ENCODE measurements at regions not wholly inside any gene's neighbourhood (a gene's known extent, or its start where the extent isn't known, plus 50 kb on each side); places are given as distances from the start of the nearest gene placed in this dataset.

GRCh38 chr9:15032860-15033259, 122.6 kb upstream of the FREM1 start:
- Histone ChIP-seq H3K9me3 (ENCODE audit: control insufficient read depth, insufficient read depth, low read depth, low read length) (no peaks in the 10 kb centered on the region), H3K4me3 (ENCODE audit: low read depth, low read length) (no peak overlapping the region), H3K36me3 (ENCODE audit: control insufficient read depth in 2 of 2, insufficient read depth in 1 of 2, low read length in 2 of 2) (no peaks in the 10 kb centered on the region), H3K27ac (ENCODE audit: extremely low read depth, low read depth, low read length) (no peak overlapping the region), H3K4me1 (ENCODE audit: control insufficient read depth, insufficient read depth, low read length) (no peaks in the 10 kb centered on the region)
- no peak for TF ChIP-seq ZXDB (tag by site-specific recombination; IDR thresholded peaks at IDR 0.05)
- no peak for TF ChIP-seq SALL2 (tag by site-specific recombination; IDR thresholded peaks at IDR 0.05; ENCODE audit: borderline replicate concordance)
- no peak for TF ChIP-seq ZNF394 (tag by site-specific recombination; IDR thresholded peaks at IDR 0.05; ENCODE audit: borderline replicate concordance)
- no peak for TF ChIP-seq ZNF366 (tag by site-specific recombination; conservative IDR thresholded peaks at IDR 0.05)
- TF ChIP-seq ZNF664 (tag by site-specific recombination; IDR thresholded peaks at IDR 0.05) = no peak
- no peak for TF ChIP-seq PRDM1 (tag by site-specific recombination; IDR thresholded peaks at IDR 0.05)
- CTCF ChIA-PET = no interaction called here
- POLR2A ChIA-PET = no interaction called here

GRCh38 chr9:15021146-15021545, 110.9 kb upstream of the FREM1 start:
- H3K27ac ChIP-seq (ENCODE audit: extremely low read depth, low read depth, low read length) = no peak overlapping the region
- no peak overlapping the region for H3K4me3 ChIP-seq (ENCODE audit: low read depth, low read length)
- ChIA-PET CTCF (interaction anchor here (0.6 kb wide), 1 partner anchor 10 kb away, joined by 3 read pairs; no protein-coding TSS in a partner anchor), POLR2A (no interaction called here)
- H3K9me3 ChIP-seq (ENCODE audit: control insufficient read depth, insufficient read depth, low read depth, low read length) = no peaks in the 10 kb centered on the region
- TF ChIP-seq ZNF792 (tag by site-specific recombination; IDR thresholded peaks at IDR 0.05) = no peak
- TF ChIP-seq ZNF24 (tag by site-specific recombination; IDR thresholded peaks at IDR 0.05) = no peak
- TF ChIP-seq HOXD13 (CRISPR knock-in tag; IDR thresholded peaks at IDR 0.05; ENCODE audit: borderline replicate concordance) = no peak
- no peak for TF ChIP-seq SCRT2 (tag by site-specific recombination; IDR thresholded peaks at IDR 0.05)
- H3K36me3 ChIP-seq (ENCODE audit: control insufficient read depth in 2 of 2, insufficient read depth in 1 of 2, low read length in 2 of 2) = no peaks in the 10 kb centered on the region
- H3K4me1 ChIP-seq (ENCODE audit: control insufficient read depth, insufficient read depth, low read length) = no peaks in the 10 kb centered on the region

- no peaks in the 10 kb centered on the region for H3K36me3 ChIP-seq (ENCODE audit: control insufficient read depth in 2 of 2, insufficient read depth in 1 of 2, low read length in 2 of 2)
- no peak overlapping the region for H3K27ac ChIP-seq (ENCODE audit: extremely low read depth, low read depth, low read length)
- ChIA-PET CTCF (no interaction called here), POLR2A (no interaction called here)
- no peak overlapping the region for H3K4me3 ChIP-seq (ENCODE audit: low read depth, low read length)
- TF ChIP-seq ZFP41 (tag by site-specific recombination; IDR thresholded peaks at IDR 0.05; ENCODE audit: borderline replicate concordance) (no peak), ZSCAN23 (tag by site-specific recombination; IDR thresholded peaks at IDR 0.05) (no peak), AEBP2 (tag by site-specific recombination; IDR thresholded peaks at IDR 0.05; ENCODE audit: borderline replicate concordance) (no peak), ZBTB26 (tag by site-specific recombination; optimal IDR thresholded peaks at IDR 0.05) (no peak), ZNF624 (tag by site-specific recombination; IDR thresholded peaks at IDR 0.05) (no peak)
- no peaks in the 10 kb centered on the region for H3K9me3 ChIP-seq (ENCODE audit: control insufficient read depth, insufficient read depth, low read depth, low read length)
- H3K4me1 ChIP-seq (ENCODE audit: control insufficient read depth, insufficient read depth, low read length) = no peaks in the 10 kb centered on the region
Measured at GRCh38 chr9:15018096-15018637, 107.9 kb upstream of the FREM1 start.

DNA sequence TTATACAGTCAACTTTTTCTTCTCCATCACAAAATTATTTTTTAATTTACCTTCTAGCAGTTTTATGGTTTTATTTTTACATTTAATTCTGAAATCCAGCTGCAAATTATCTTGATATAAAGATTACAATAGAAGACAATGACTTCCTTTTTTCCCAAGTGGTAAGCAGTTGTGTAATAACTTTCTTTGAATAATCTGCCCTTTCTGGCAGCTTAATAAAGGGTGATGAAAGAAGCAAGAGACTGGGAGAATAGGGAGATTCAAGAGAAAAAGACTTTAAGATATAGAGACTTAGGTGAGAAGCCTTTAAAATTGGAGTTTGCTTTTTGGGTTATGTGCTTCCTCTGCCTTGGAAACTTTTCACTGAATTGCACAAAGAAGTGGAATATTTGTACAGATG, 100.4 kb upstream of the FREM1 start:
- Histone ChIP-seq H3K4me3 (ENCODE audit: low read depth, low read length) (no peak overlapping the region), H3K36me3 (ENCODE audit: control insufficient read depth in 2 of 2, insufficient read depth in 1 of 2, low read length in 2 of 2) (no peaks in the 10 kb centered on the region), H3K4me1 (ENCODE audit: control insufficient read depth, insufficient read depth, low read length) (no peaks in the 10 kb centered on the region), H3K27ac (ENCODE audit: extremely low read depth, low read depth, low read length) (no peak overlapping the region), H3K9me3 (ENCODE audit: control insufficient read depth, insufficient read depth, low read depth, low read length) (no peaks in the 10 kb centered on the region)
- POLR2A ChIA-PET = no interaction called here
- CTCF ChIA-PET = interaction anchor here (0.7 kb wide), 1 partner anchor 545 kb away, joined by 3 read pairs; no protein-coding TSS in a partner anchor
- TF ChIP-seq ZNF16 (tag by site-specific recombination; IDR thresholded peaks at IDR 0.05; ENCODE audit: low read depth) = no peak
- TF ChIP-seq ZEB2 (tag by site-specific recombination; IDR thresholded peaks at IDR 0.05) = no peak
- no peak for TF ChIP-seq ZNF621 (tag by site-specific recombination; IDR thresholded peaks at IDR 0.05)
- no peak for TF ChIP-seq ZNF654 (tag by site-specific recombination; IDR thresholded peaks at IDR 0.05; ENCODE audit: low read depth)
- no peak for TF ChIP-seq ZNF48 (tag by site-specific recombination; IDR thresholded peaks at IDR 0.05)
- TF ChIP-seq YY1 (tag by site-specific recombination; IDR thresholded peaks at IDR 0.05) = no peak
- TF ChIP-seq ZNF221 (tag by site-specific recombination; IDR thresholded peaks at IDR 0.05; ENCODE audit: borderline replicate concordance) = no peak
- TF ChIP-seq KLF16 (tag by site-specific recombination; IDR thresholded peaks at IDR 0.05) = no peak
- no peak for TF ChIP-seq TRIM28 (IDR thresholded peaks at IDR 0.05; ENCODE audit: borderline replicate concordance, low read length)
